AG20443 (cell line): ENCODE measurements at regions not wholly inside any gene's neighbourhood (a gene's known extent, or its start where the extent isn't known, plus 50 kb on each side); places are given as distances from the start of the nearest gene placed in this dataset.
"Not testable (repeated sequence)": the region's sequence is repeated elsewhere in the genome, so short reads cannot be mapped to it uniquely, and the experiment has no call there.

Experiments used
- DNase-seq: peaks from one replicate; pipeline ENCODE4 v3.0.0; 2012; ENCODE audit warnings: low spot score, mixed read lengths

- no peak for DNase-seq
Measured at GRCh38 chr12:71299541-71300376, 139.8 kb upstream of the LGR5 start.

- DNase-seq = no peak
Measured at GRCh38 chr12:71297930-71298329, 140.1 kb upstream of the TSPAN8 start.

GRCh38 chr12:71295953-71296352 is 138.2 kb upstream of the TSPAN8 start:
- DNase-seq = no peak

GRCh38 chr12:71291746-71292145 is 133.9 kb upstream of the TSPAN8 start:
- no peak for DNase-seq

- no peak for DNase-seq
Measured at GRCh38 chr12:71283883-71284282, 126.1 kb upstream of the TSPAN8 start.

- DNase-seq = no peak
Measured at GRCh38 chr12:71282925-71283324, 125.1 kb upstream of the TSPAN8 start.

- DNase-seq = no peak
Measured at GRCh38 chr12:71282020-71282419, 124.2 kb upstream of the TSPAN8 start.

- no peak for DNase-seq
Measured at GRCh38 chr12:71281425-71281824, 123.6 kb upstream of the TSPAN8 start.

- DNase-seq = no peak
Measured at GRCh38 chr12:71277866-71278265, 120.1 kb upstream of the TSPAN8 start.

- DNase-seq = no peak
Measured at GRCh38 chr12:71276541-71276940, 118.7 kb upstream of the TSPAN8 start.

GRCh38 chr12:71270794-71271193 is 113.0 kb upstream of the TSPAN8 start:
- DNase-seq = not testable (repeated sequence)

- no peak for DNase-seq
Measured at GRCh38 chr12:71270057-71270456, 112.3 kb upstream of the TSPAN8 start.

- no peak for DNase-seq
Measured at GRCh38 chr12:71269281-71269598, 111.4 kb upstream of the TSPAN8 start.

- no peak for DNase-seq
Measured at GRCh38 chr12:71268598-71269280, 110.9 kb upstream of the TSPAN8 start.

- no peak for DNase-seq
Measured at GRCh38 chr12:71266606-71267005, 108.8 kb upstream of the TSPAN8 start.

GRCh38 chr12:71265731-71266130 is 107.9 kb upstream of the TSPAN8 start:
- DNase-seq = not testable (repeated sequence)

- DNase-seq = no peak
Measured at GRCh38 chr12:71262466-71262865, 104.7 kb upstream of the TSPAN8 start.

GRCh38 chr12:71252473-71252872 is 94.7 kb upstream of the TSPAN8 start:
- no peak for DNase-seq

- no peak for DNase-seq
Measured at GRCh38 chr12:71250166-71250565, 92.4 kb upstream of the TSPAN8 start.

GRCh38 chr12:71243370-71243769 is 85.6 kb upstream of the TSPAN8 start:
- no peak for DNase-seq

GRCh38 chr12:71242511-71242910 is 84.7 kb upstream of the TSPAN8 start:
- no peak for DNase-seq

- DNase-seq = no peak
Measured at GRCh38 chr12:71240946-71241345, 83.1 kb upstream of the TSPAN8 start.

- DNase-seq = no peak
Measured at GRCh38 chr12:71239731-71240130, 81.9 kb upstream of the TSPAN8 start.

- DNase-seq = no peak
Measured at GRCh38 chr12:71237128-71237527, 79.3 kb upstream of the TSPAN8 start.
